PC-9 (cell line): ENCODE measurements at regions not wholly inside any gene's neighbourhood (a gene's known extent, or its start where the extent isn't known, plus 50 kb on each side); places are given as distances from the start of the nearest gene placed in this dataset.

Experiments used
- CTCF ChIP-seq: fragments of 200-600 bp; sonication (generic); conservative IDR thresholded peaks from 2 replicates; pipeline ENCODE4 v1.6.1; 2017; ENCODE audit warnings: mixed run types, antibody characterized with exemption, mild to moderate bottlenecking, moderate library complexity
- EZH2 ChIP-seq: fragments of 200-600 bp; sonication (generic); IDR thresholded peaks from 2 replicates; pipeline ENCODE4 v1.8.0; 2017; ENCODE audit warnings: antibody characterized with exemption, low read depth

- TF ChIP-seq CTCF (no peak), EZH2 (no peak)
These were observed 379.0 kb downstream of the EFNB2 start for GRCh38 chr13:106156468-106156867.
